T-helper 2 cell treated with Interferon-gamma antibody and Interleukin-4, amounts not matched to agents 5 μg/mL and 100 μg/mL, for 36 hours (primary cell): ENCODE measurements at regions not wholly inside any gene's neighbourhood (a gene's known extent, or its start where the extent isn't known, plus 50 kb on each side); places are given as distances from the start of the nearest gene placed in this dataset.

ENCODE experiments used
- DNase-seq: peaks from one replicate; pipeline ENCODE4 v3.0.0; 2021; ENCODE audit warnings: low spot score
- H3K27ac Mint-ChIP-seq: one replicate; pipeline ENCODE4 v1.8.0; 2021; ENCODE audit warnings: mild to moderate bottlenecking, mixed read lengths
- H3K27me3 Mint-ChIP-seq: one replicate; pipeline ENCODE4 v1.8.0; 2021; ENCODE audit warnings: low read depth, mixed read lengths
- H3K36me3 Mint-ChIP-seq: one replicate; pipeline ENCODE4 v1.8.0; 2021; ENCODE audit warnings: low read depth, mixed read lengths
- H3K4me1 Mint-ChIP-seq: one replicate; pipeline ENCODE4 v1.8.0; 2021; ENCODE audit warnings: low read depth, mixed read lengths
- H3K4me3 Mint-ChIP-seq: one replicate; pipeline ENCODE4 v1.8.0; 2022; ENCODE audit warnings: mild to moderate bottlenecking, moderate library complexity, mixed read lengths
- H3K9me3 Mint-ChIP-seq: one replicate; pipeline ENCODE4 v1.8.0; 2021; ENCODE audit warnings: mixed read lengths

- Mint-ChIP-seq H3K4me1 (peaks cover 11% of the 10 kb centered on the region), H3K36me3 (no peaks in the 10 kb centered on the region), H3K27me3 (no peaks in the 10 kb centered on the region), H3K9me3 (no peaks in the 10 kb centered on the region), H3K4me3 (no peak overlapping the region), H3K27ac (peak overlapping the region; percentile 23)
- no peak for DNase-seq
These were observed 70.0 kb upstream of the TAF1B start for GRCh38 chr2:9772999-9773902.

GRCh38 chr2:9773903-9774239 is 69.4 kb upstream of the TAF1B start:
- H3K4me3 Mint-ChIP-seq: no peak overlapping the region
- H3K4me1 Mint-ChIP-seq: peaks cover 17% of the 10 kb centered on the region
- DNase-seq: no peak
- H3K36me3 Mint-ChIP-seq: no peaks in the 10 kb centered on the region
- no peak overlapping the region for H3K27ac Mint-ChIP-seq
- H3K27me3 Mint-ChIP-seq: no peaks in the 10 kb centered on the region
- H3K9me3 Mint-ChIP-seq: no peaks in the 10 kb centered on the region

GRCh38 chr2:9774266-9774665 is 69.0 kb upstream of the TAF1B start:
- H3K4me3 Mint-ChIP-seq: no peak overlapping the region
- no peaks in the 10 kb centered on the region for H3K36me3 Mint-ChIP-seq
- no peak for DNase-seq
- no peaks in the 10 kb centered on the region for H3K9me3 Mint-ChIP-seq
- no peaks in the 10 kb centered on the region for H3K27me3 Mint-ChIP-seq
- H3K4me1 Mint-ChIP-seq: peaks cover 21% of the 10 kb centered on the region
- H3K27ac Mint-ChIP-seq: no peak overlapping the region

- no peak overlapping the region for H3K27ac Mint-ChIP-seq
These were observed 67.9 kb upstream of the TAF1B start for GRCh38 chr2:9775351-9775750.

GRCh38 chr2:9775999-9776712 is 67.1 kb upstream of the TAF1B start:
- DNase-seq: no peak
- no peak overlapping the region for H3K4me3 Mint-ChIP-seq
- H3K4me1 Mint-ChIP-seq: peaks cover 34% of the 10 kb centered on the region
- H3K27ac Mint-ChIP-seq: no peak overlapping the region
- no peaks in the 10 kb centered on the region for H3K27me3 Mint-ChIP-seq
- no peaks in the 10 kb centered on the region for H3K36me3 Mint-ChIP-seq
- H3K9me3 Mint-ChIP-seq: no peaks in the 10 kb centered on the region

More at GRCh38 chr2:9775351-9775750, 67.9 kb upstream of the TAF1B start:
- no peak for DNase-seq
- Mint-ChIP-seq H3K27me3 (no peaks in the 10 kb centered on the region), H3K4me1 (peaks cover 27% of the 10 kb centered on the region), H3K9me3 (no peaks in the 10 kb centered on the region), H3K4me3 (no peak overlapping the region), H3K36me3 (no peaks in the 10 kb centered on the region)

GRCh38 chr2:9777081-9777480 is 66.2 kb upstream of the TAF1B start:
- Mint-ChIP-seq H3K36me3 (no peaks in the 10 kb centered on the region), H3K27me3 (no peaks in the 10 kb centered on the region)

GRCh38 chr2:9778012-9778411 is 65.3 kb upstream of the TAF1B start:
- no peak for DNase-seq
- Mint-ChIP-seq H3K9me3 (no peaks in the 10 kb centered on the region), H3K4me1 (peaks cover 49% of the 10 kb centered on the region), H3K36me3 (no peaks in the 10 kb centered on the region), H3K27ac (no peak overlapping the region), H3K4me3 (no peak overlapping the region), H3K27me3 (no peaks in the 10 kb centered on the region)

More at GRCh38 chr2:9777081-9777480, 66.2 kb upstream of the TAF1B start:
- peaks cover 40% of the 10 kb centered on the region for H3K4me1 Mint-ChIP-seq
- no peak overlapping the region for H3K4me3 Mint-ChIP-seq
- H3K27ac Mint-ChIP-seq: no peak overlapping the region
- DNase-seq: no peak
- no peaks in the 10 kb centered on the region for H3K9me3 Mint-ChIP-seq

- DNase-seq: no peak
- H3K27ac Mint-ChIP-seq: peak overlapping the region; percentile 55
- peaks cover 55% of the 10 kb centered on the region for H3K4me1 Mint-ChIP-seq
- no peaks in the 10 kb centered on the region for H3K9me3 Mint-ChIP-seq
- no peak overlapping the region for H3K4me3 Mint-ChIP-seq
- H3K36me3 Mint-ChIP-seq: peaks cover 2% of the 10 kb centered on the region
- H3K27me3 Mint-ChIP-seq: no peaks in the 10 kb centered on the region
These were observed 64.6 kb upstream of the TAF1B start for GRCh38 chr2:9778471-9779316.

- peaks cover 2% of the 10 kb centered on the region for H3K36me3 Mint-ChIP-seq
- H3K4me3 Mint-ChIP-seq: peak overlapping the region; percentile 59
- H3K4me1 Mint-ChIP-seq: peaks cover 57% of the 10 kb centered on the region
- H3K9me3 Mint-ChIP-seq: peaks cover 8% of the 10 kb centered on the region
- no peaks in the 10 kb centered on the region for H3K27me3 Mint-ChIP-seq
- peak; percentile 57 for DNase-seq
- H3K27ac Mint-ChIP-seq: peak overlapping the region; percentile 90
These were observed 63.5 kb upstream of the TAF1B start for GRCh38 chr2:9779596-9780264.

- Mint-ChIP-seq H3K4me3 (peak overlapping the region; percentile 59), H3K36me3 (peaks cover 2% of the 10 kb centered on the region), H3K4me1 (peaks cover 57% of the 10 kb centered on the region), H3K27me3 (no peaks in the 10 kb centered on the region), H3K9me3 (peaks cover 8% of the 10 kb centered on the region), H3K27ac (peak overlapping the region; percentile 90)
- DNase-seq: peak; percentile 57
These were observed 62.7 kb upstream of the TAF1B start for GRCh38 chr2:9780368-9781130.

GRCh38 chr2:9781252-9781651 is 62.0 kb upstream of the TAF1B start:
- Mint-ChIP-seq H3K4me3 (no peak overlapping the region), H3K27ac (peak overlapping the region; percentile 96), H3K9me3 (peaks cover 8% of the 10 kb centered on the region), H3K36me3 (peaks cover 2% of the 10 kb centered on the region), H3K4me1 (peaks cover 57% of the 10 kb centered on the region), H3K27me3 (no peaks in the 10 kb centered on the region)
- no peak for DNase-seq

- peak; percentile 85 for DNase-seq
- Mint-ChIP-seq H3K9me3 (peaks cover 10% of the 10 kb centered on the region), H3K27me3 (no peaks in the 10 kb centered on the region), H3K27ac (peak overlapping the region; percentile 96), H3K4me3 (peak overlapping the region; percentile 73), H3K4me1 (peaks cover 63% of the 10 kb centered on the region), H3K36me3 (peaks cover 4% of the 10 kb centered on the region)
These were observed 61.0 kb upstream of the TAF1B start for GRCh38 chr2:9782197-9782719.
